Right renal cortex interstitium (tissue), 3 donors: ENCODE measurements at regions not wholly inside any gene's neighbourhood (a gene's known extent, or its start where the extent isn't known, plus 50 kb on each side); places are given as distances from the start of the nearest gene placed in this dataset.
"Not testable (repeated sequence)": the region's sequence is repeated elsewhere in the genome, so short reads cannot be mapped to it uniquely, and the experiment has no call there.

Experiments
- DNase-seq, 3 donors: peaks; one replicate each; pipeline ENCODE4 v3.0.0-alpha.2; 2013; ENCODE audit warnings: low read depth in 3 of 3, low spot score in 2 of 3

- DNase-seq: no peak
These were observed 70.0 kb upstream of the SMIM30 start for GRCh38 chr7:113188396-113188795.

GRCh38 chr7:113179313-113179712, 61.0 kb upstream of the SMIM30 start:
- no peak for DNase-seq

GRCh38 chr7:113176836-113177235, 58.5 kb upstream of the SMIM30 start:
- DNase-seq: no peak

GRCh38 chr7:113176180-113176579, 57.8 kb upstream of the SMIM30 start:
- not testable (repeated sequence) for DNase-seq

- DNase-seq: no peak
These were observed 57.3 kb upstream of the SMIM30 start for GRCh38 chr7:113175525-113176104.

GRCh38 chr7:113172726-113173125, 54.4 kb upstream of the SMIM30 start:
- no peak for DNase-seq

GRCh38 chr7:113170591-113170990, 52.2 kb upstream of the SMIM30 start:
- no peak for DNase-seq
